HFFc6 (cell line): ENCODE measurements at regions not wholly inside any gene's neighbourhood (a gene's known extent, or its start where the extent isn't known, plus 50 kb on each side); places are given as distances from the start of the nearest gene placed in this dataset.

Experiments used
- DNase-seq: peaks from one replicate; pipeline ENCODE4 v3.0.0-alpha.2; 2018
- H3K27ac Mint-ChIP-seq: 2 replicates; pipeline ENCODE4 v1.8.0; 2020; ENCODE audit warnings: mild to moderate bottlenecking, mixed read lengths
- H3K27me3 Mint-ChIP-seq: 2 replicates; pipeline ENCODE4 v1.8.0; 2021; ENCODE audit warnings: mild to moderate bottlenecking, moderate library complexity, mixed read lengths; ENCODE audit not compliant: insufficient read depth
- H3K36me3 Mint-ChIP-seq: 2 replicates; pipeline ENCODE4 v1.8.0; 2021; ENCODE audit warnings: low read depth, mixed read lengths
- H3K4me1 Mint-ChIP-seq: 2 replicates; pipeline ENCODE4 v1.8.0; 2020; ENCODE audit warnings: low read depth, mixed read lengths
- H3K4me3 Mint-ChIP-seq: 2 replicates; pipeline ENCODE4 v1.8.0; 2020; ENCODE audit warnings: mild to moderate bottlenecking, moderate library complexity, mixed read lengths
- H3K9me3 Mint-ChIP-seq: 2 replicates; pipeline ENCODE4 v1.8.0; 2020; ENCODE audit warnings: mild to moderate bottlenecking, mixed read lengths
- TF ChIP-seq, protein P1 (sequence below): fragments of 200-600 bp; sonication (generic); IDR thresholded peaks from 2 replicates; pipeline ENCODE4 v1.5.0; 2021; ENCODE audit warnings: antibody characterized with exemption, mild to moderate bottlenecking

DNA sequence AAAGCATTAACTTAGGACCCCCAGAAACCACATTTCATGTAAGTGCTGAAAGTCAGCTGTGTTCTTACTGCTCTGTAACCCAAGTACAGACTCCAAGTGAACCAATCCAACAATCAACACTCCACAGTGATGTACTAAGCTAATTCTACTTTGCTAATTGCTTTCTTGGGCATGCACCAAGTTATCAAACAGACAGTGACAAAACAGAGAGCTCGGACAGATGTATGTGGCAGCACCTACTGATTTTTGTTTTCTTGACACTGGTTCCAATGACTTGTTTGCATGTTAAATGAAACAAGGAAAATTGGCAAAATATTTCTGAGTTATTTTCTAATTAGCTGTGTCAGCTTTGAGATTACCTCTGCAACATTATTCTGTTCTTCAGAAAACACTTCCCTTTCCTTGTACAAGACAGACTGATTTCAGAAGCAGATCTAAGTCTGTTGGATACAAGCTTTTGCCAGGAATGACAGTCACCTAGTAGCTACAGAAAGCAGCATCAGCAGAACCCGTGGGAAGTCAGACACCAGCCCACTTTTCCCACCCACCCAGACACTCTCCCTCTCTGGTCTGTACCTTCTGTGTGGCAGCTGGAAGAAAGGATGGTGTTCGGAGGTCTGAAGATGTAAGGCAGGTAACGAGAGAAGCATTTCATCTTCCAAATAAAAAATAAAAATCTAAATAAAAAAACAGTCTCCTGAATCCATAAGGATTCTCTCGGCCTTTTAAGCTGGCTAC, 176.7 kb upstream of the PPP2R2B start:
- no peaks in the 10 kb centered on the region for H3K4me1 Mint-ChIP-seq
- peaks cover 7% of the 10 kb centered on the region for H3K9me3 Mint-ChIP-seq

DNA sequence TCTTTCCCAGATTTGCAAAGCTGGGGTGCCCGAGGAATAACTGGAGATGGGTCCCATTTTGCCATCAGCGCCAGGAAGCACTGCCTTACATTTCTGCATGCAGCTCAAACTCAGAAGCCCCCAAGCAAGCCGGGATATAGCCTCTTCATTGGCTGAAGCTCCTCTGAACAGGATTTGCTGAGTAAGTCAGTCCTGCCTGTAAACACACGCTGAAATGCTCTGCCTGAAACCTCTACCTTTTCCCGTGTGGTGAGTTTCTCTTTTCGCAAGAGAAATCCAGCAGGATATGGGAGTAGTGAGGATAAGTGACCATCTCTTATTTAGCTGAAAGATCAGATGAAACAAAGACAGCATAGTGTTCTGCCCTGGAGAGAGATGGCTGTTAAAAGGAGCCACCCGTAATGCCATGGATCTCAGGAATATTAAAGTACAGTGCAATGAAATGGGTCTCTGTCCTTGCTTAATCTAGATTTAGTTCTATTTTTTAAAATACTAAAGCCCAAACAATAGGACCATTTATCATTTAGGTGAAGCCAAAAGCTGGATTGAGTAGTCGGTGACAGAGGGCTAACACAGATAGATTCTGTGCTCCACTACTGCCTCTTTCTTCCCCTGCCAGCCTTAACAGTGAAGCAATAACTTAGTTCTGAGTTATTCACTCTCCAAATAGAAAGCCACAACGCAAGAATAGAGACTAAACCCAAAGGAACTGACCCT, 177.5 kb upstream of the PPP2R2B start:
- Mint-ChIP-seq H3K27me3 (peaks cover 2% of the 10 kb centered on the region), H3K27ac (no peak overlapping the region), H3K9me3 (peaks cover 14% of the 10 kb centered on the region), H3K36me3 (no peaks in the 10 kb centered on the region), H3K4me3 (no peak overlapping the region), H3K4me1 (no peaks in the 10 kb centered on the region)
- TF ChIP-seq, protein P1, sequence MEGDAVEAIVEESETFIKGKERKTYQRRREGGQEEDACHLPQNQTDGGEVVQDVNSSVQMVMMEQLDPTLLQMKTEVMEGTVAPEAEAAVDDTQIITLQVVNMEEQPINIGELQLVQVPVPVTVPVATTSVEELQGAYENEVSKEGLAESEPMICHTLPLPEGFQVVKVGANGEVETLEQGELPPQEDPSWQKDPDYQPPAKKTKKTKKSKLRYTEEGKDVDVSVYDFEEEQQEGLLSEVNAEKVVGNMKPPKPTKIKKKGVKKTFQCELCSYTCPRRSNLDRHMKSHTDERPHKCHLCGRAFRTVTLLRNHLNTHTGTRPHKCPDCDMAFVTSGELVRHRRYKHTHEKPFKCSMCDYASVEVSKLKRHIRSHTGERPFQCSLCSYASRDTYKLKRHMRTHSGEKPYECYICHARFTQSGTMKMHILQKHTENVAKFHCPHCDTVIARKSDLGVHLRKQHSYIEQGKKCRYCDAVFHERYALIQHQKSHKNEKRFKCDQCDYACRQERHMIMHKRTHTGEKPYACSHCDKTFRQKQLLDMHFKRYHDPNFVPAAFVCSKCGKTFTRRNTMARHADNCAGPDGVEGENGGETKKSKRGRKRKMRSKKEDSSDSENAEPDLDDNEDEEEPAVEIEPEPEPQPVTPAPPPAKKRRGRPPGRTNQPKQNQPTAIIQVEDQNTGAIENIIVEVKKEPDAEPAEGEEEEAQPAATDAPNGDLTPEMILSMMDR = no peak
- DNase-seq = no peak

More for the DNA sequence above, 176.7 kb upstream of the PPP2R2B start:
- no peak overlapping the region for H3K27ac Mint-ChIP-seq
- DNase-seq = no peak
- H3K4me3 Mint-ChIP-seq = no peak overlapping the region
- H3K36me3 Mint-ChIP-seq = no peaks in the 10 kb centered on the region
- TF ChIP-seq, protein P1 = no peak
- H3K27me3 Mint-ChIP-seq = peaks cover 2% of the 10 kb centered on the region

DNA sequence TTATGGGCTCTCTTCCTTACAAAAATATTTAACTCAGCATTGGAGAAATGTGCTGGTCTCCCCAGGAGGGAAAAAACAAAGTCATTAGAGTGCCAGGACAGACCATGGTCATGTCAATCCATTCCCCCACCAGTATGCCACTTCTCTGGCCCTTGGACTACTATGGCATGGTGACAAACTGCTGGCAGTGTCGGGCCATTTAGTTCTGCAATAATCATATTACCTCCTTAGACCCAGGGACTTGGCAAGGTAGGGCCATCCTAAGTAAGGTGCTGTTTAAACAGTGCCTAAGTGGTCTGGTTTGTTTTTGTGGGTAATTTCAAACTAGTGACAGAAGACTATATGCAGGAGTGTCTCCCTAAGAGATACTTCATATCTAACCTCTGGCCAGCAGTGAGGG, 177.8 kb upstream of the STK32A start:
- peaks cover 24% of the 10 kb centered on the region for H3K9me3 Mint-ChIP-seq
- DNase-seq = no peak
- no peaks in the 10 kb centered on the region for H3K4me1 Mint-ChIP-seq
- peaks cover 2% of the 10 kb centered on the region for H3K27me3 Mint-ChIP-seq
- TF ChIP-seq, protein P1 = no peak
- H3K36me3 Mint-ChIP-seq = no peaks in the 10 kb centered on the region
- no peak overlapping the region for H3K4me3 Mint-ChIP-seq
- H3K27ac Mint-ChIP-seq = no peak overlapping the region

DNA sequence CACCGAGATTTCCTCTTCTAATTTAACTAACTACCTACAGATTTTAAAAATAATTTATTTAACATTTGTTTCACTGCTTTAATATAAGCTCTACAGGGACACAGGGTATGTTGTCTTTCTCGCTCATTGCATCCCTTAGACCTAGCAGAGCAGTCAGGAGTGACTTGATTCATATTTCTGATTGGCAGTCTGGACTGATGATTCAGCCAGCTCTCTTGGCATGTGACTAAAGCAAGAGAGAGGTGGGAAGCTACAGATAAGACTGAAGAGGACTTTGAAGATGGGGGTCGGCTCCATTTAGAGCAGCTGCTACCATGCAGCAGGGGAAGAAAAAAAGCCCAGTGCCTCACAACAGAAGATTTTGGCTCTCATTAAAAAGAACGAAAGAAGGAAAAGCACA, 173.4 kb upstream of the STK32A start:
- Mint-ChIP-seq H3K9me3 (peaks cover 34% of the 10 kb centered on the region), H3K4me1 (no peaks in the 10 kb centered on the region), H3K36me3 (no peaks in the 10 kb centered on the region), H3K27ac (no peak overlapping the region), H3K27me3 (peaks cover 3% of the 10 kb centered on the region; the same call in 1 of the 2 replicates), H3K4me3 (no peak overlapping the region)
- DNase-seq = no peak
- TF ChIP-seq, protein P1 = no peak

DNA sequence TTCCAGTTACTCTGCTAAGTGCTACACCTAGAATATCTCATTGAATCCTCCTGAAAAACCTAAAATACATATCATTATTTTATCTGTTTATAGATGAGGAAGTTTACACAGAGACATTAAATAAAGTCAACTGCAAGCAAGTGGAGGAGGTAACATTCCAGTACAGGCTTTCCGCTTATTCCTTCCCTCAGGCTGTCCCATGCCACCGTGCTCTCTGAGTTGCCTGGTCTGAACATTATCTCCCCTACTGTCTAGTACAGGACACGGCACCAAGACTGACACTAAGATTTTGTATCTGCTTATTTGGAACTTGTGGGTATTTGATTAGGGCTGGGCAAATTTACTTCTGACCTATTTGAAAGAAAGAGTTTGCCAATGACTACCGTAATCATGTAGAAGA, 172.4 kb upstream of the STK32A start:
- Mint-ChIP-seq H3K27ac (no peak overlapping the region), H3K36me3 (no peaks in the 10 kb centered on the region), H3K4me1 (no peaks in the 10 kb centered on the region), H3K9me3 (peaks cover 38% of the 10 kb centered on the region), H3K4me3 (no peak overlapping the region), H3K27me3 (peaks cover 1% of the 10 kb centered on the region; the same call in 1 of the 2 replicates)
- DNase-seq = no peak
- TF ChIP-seq, protein P1 = no peak
